PC-3 (cell line): ENCODE measurements at regions not wholly inside any gene's neighbourhood (a gene's known extent, or its start where the extent isn't known, plus 50 kb on each side); places are given as distances from the start of the nearest gene placed in this dataset.

Source experiments
- EZH2phosphoT487 ChIP-seq: fragments of 300-600 bp; sonication (generic); IDR thresholded peaks from 2 replicates; pipeline ENCODE4 v1.6.1; 2018; ENCODE audit warnings: mild to moderate bottlenecking, antibody characterized with exemption, low read length, borderline replicate concordance
- TF ChIP-seq, protein P1 (sequence below): fragments of 300-600 bp; sonication (generic); conservative IDR thresholded peaks from 2 replicates; pipeline ENCODE4 v1.5.1; 2017; ENCODE audit warnings: antibody characterized with exemption, low read depth, mild to moderate bottlenecking, low read length

DNA sequence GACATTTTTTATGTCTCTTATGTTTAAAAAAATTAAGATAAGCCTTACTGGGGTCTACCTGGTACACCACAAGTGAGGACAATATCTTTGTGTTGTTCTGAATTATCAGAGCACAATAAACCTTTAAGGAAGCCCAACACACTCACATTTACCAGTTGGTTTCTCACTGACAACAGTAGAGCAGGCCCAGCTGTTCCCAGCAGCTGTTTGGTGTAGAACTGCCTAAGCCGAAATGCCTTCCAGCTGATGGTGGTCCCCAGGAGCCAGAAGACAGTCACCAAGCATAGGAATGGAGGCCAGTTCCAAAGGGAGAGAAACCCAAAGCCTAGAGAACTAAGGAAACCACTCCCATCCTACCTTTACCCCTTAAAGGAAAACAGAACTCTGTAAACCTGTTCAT, 428.6 kb upstream of the CAMK1G start:
- no peak for TF ChIP-seq EZH2phosphoT487
- TF ChIP-seq, protein P1, sequence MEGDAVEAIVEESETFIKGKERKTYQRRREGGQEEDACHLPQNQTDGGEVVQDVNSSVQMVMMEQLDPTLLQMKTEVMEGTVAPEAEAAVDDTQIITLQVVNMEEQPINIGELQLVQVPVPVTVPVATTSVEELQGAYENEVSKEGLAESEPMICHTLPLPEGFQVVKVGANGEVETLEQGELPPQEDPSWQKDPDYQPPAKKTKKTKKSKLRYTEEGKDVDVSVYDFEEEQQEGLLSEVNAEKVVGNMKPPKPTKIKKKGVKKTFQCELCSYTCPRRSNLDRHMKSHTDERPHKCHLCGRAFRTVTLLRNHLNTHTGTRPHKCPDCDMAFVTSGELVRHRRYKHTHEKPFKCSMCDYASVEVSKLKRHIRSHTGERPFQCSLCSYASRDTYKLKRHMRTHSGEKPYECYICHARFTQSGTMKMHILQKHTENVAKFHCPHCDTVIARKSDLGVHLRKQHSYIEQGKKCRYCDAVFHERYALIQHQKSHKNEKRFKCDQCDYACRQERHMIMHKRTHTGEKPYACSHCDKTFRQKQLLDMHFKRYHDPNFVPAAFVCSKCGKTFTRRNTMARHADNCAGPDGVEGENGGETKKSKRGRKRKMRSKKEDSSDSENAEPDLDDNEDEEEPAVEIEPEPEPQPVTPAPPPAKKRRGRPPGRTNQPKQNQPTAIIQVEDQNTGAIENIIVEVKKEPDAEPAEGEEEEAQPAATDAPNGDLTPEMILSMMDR = no peak
